GM12872 (cell line): ENCODE measurements at regions not wholly inside any gene's neighbourhood (a gene's known extent, or its start where the extent isn't known, plus 50 kb on each side); places are given as distances from the start of the nearest gene placed in this dataset.

Source experiments
- TF ChIP-seq, protein P1 (sequence below): IDR thresholded peaks from 3 replicates; pipeline ENCODE4 v1.5.1; 2011; ENCODE audit warnings: low read depth, mild to moderate bottlenecking, low read length, moderate library complexity; ENCODE audit not compliant: insufficient read depth

DNA sequence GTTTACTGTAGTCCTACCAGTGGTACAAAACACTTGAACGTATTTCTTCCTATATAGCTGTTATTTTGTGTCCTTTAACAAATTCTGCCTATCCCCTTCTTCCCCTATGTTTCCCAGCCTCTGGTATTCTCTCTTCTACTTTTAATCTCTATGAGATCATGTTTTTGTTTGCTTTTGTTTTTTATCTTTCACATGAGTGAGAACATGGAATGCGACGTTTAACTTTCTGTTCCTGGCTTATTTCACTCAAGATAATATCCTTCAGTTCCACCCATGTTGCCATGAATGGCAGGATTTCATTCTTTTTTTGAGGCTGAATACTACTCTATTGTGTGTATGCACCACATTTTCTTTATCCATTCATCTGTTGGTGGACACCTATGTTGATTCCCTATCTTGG lies 634.4 kb upstream of the WWC1 start:
- TF ChIP-seq, protein P1, sequence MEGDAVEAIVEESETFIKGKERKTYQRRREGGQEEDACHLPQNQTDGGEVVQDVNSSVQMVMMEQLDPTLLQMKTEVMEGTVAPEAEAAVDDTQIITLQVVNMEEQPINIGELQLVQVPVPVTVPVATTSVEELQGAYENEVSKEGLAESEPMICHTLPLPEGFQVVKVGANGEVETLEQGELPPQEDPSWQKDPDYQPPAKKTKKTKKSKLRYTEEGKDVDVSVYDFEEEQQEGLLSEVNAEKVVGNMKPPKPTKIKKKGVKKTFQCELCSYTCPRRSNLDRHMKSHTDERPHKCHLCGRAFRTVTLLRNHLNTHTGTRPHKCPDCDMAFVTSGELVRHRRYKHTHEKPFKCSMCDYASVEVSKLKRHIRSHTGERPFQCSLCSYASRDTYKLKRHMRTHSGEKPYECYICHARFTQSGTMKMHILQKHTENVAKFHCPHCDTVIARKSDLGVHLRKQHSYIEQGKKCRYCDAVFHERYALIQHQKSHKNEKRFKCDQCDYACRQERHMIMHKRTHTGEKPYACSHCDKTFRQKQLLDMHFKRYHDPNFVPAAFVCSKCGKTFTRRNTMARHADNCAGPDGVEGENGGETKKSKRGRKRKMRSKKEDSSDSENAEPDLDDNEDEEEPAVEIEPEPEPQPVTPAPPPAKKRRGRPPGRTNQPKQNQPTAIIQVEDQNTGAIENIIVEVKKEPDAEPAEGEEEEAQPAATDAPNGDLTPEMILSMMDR, result no peak

DNA sequence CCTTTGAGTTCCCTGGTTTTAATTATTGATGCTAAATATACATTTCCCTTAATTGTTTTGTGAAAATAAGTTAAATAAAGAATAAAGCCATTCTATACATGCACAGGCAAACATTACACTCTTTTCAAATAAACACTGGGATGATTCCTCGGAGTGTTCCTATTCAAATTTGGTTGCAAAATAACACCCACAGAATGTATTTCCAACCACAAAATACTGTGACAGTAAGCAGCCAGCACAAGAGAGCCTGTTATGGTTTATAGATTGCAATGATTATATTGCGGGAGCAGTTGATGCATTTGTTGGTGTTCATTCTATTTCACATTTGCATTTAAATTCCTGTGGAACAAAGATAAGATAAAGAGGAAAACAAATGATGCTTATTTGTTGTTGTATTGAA lies 632.6 kb upstream of the WWC1 start:
- TF ChIP-seq, protein P1, result no peak

DNA sequence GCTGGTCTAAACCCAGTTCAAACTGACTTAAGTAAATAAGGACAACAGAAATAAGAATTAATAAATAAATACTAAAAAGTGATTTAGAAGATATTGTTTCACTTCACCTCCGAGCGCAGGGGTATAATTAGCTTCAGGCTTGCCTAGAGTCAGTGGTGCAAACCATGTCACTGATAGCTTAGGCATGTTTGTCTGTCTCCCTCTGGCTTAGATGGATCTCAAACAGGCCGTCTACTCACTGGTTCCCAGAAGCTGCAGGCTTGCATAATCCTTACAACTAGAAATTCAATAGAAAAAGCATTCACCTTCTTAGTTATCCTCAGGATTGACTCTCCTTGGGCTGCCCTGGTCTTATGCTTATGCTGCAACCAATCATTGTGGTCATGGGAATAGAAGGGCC lies 629.8 kb upstream of the WWC1 start:
- TF ChIP-seq, protein P1, result no peak

DNA sequence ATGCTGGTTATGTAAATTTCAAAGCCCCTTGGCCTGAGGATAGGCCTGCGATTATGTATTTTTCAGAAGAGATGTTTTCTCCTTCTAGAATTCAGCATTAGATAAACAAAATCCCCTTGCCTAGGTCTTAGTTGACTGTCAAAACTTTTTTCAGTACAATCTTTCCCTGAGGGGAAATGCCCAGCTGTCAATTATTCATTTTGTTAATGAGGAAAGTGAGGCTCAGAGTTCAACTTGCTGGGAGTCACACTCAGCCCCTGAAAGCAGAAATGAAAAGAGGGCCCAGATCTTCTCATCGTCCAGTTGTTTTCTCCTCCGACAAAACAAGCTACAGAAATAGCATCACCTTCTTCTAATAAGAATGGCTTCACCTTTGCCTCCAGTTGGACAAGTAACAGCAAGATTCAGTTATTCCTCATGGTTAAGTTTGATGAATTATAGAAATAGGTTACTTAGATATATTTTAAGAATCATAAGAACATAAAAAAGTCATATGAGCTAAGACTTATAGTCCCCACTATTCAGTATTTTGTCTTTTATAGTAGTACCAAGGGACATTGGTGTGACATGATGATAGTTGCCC lies 627.1 kb upstream of the WWC1 start:
- TF ChIP-seq, protein P1, result no peak

DNA sequence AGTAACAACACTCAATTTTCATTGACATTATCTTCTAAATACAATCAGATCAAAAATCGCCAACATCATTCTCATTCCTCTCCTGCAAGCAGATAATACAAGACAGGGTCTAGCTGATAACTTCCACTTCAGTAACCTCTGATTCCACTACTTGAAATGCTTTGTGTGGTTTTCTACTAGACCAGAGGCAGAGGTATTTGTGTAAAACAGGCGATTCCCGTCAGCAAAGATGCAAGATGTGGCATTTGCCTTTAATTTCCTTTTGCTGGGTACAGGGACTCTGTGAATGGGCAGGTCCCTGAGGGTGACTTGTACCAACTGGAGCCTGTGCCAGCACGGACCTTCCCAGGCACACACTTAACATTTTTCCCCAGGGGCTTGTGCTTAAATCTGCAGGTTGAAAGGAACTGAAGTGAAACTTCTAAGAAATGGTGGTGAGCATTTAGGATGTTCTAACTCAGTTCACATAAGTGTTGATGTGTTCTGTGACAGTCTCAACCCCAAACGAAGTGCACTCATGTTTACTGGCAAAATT lies 625.5 kb upstream of the WWC1 start:
- TF ChIP-seq, protein P1, result no peak

DNA sequence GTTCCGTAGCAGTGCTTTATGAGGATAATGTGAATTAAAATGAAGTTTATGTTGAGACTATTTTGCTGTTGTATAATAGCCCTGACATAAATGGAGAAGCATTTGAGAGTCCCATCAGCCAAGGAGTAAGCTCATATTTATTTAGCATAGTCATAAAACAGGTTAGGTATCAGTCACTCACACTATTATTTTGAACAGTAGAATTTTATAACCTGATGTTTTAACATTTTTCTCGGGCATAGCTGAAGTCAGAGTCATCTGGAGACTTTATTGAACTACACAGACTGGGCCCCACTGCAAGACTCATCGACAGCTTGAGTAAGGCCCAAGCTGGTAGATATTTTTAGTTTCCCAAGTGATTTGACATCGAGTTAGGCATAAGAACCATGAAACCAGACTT lies 620.3 kb upstream of the WWC1 start:
- TF ChIP-seq, protein P1, result no peak

DNA sequence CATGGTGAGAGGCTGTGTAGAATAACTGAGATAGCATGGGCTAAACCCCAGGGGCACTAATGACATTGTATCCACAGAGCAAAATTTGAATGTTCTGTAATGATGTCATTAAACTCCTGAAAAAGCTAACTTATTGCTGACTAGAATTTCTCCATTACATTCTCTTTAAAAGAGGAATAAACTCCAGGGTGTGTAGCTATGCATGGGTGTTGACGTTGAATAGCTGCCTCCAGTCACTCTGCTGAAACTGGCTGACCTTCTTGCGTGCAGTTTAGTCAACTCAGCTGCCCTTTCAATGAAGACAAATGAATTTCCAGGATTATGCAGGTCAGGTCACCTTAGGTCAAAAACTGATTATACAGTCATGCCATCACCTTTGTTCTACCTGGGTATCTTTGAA lies 617.5 kb upstream of the WWC1 start:
- TF ChIP-seq, protein P1, result no peak
